Sciatic nerve (tissue), 2 donors: ENCODE measurements at regions not wholly inside any gene's neighbourhood (a gene's known extent, or its start where the extent isn't known, plus 50 kb on each side); places are given as distances from the start of the nearest gene placed in this dataset.
"Not testable (repeated sequence)": the region's sequence is repeated elsewhere in the genome, so short reads cannot be mapped to it uniquely, and the experiment has no call there.

Experiments
- ATAC-seq: fragments of 200-7000 bp; cut with Tn5 transposase; one replicate; pipeline ENCODE4 v1.9.1; 2020; ENCODE audit warnings: mild to moderate bottlenecking, moderate library complexity
- DNase-seq: peaks from one replicate; pipeline ENCODE4 v3.0.0-alpha.2; 2020; ENCODE audit warnings: low spot score
- intact Hi-C: fragments of 100-400 bp; cut with DNase I; formaldehyde crosslinking; loops from one replicate; pipeline ENCODE4 v1.14.2; 2022
- donor health status: DM: no; HTN: no; CAD: no.
- donor health status: DM: no; HTN: no; CAD: no.

- ATAC-seq (no peak), DNase-seq (no peak)
- intact Hi-C loops, result no loop called here
These were observed 125.0 kb upstream of the HAND1 start for GRCh38 chr5:154603011-154603410.

GRCh38 chr5:154601014-154601413 is 123.0 kb upstream of the HAND1 start:
- ATAC-seq (no peak), DNase-seq (no peak)
- intact Hi-C loops, result no loop called here

- no peak for DNase-seq
- intact Hi-C loops, result no loop called here
- no peak for ATAC-seq
These were observed 120.0 kb upstream of the HAND1 start for GRCh38 chr5:154598021-154598420.

DNA sequence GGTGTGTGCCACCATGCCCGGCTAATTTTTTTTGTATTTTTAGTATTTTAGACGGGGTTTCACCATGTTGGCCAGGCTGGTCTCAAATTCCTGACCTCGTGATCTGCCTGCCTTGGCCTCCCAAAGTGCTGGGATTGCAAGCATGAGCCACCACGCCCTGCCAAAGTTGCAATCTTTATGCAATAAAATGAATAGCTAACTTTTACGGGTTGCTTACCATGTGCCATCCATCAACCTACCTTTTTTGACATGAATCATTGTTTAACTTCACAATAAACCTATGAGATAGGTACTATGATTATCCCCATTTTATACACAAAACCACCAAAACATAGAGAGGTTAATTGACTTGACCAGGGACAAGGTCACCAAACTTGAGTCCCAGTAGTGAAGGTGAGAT is 118.8 kb upstream of the HAND1 start:
- intact Hi-C loops, ATAC-seq, DNase-seq: not testable (repeated sequence)

DNA sequence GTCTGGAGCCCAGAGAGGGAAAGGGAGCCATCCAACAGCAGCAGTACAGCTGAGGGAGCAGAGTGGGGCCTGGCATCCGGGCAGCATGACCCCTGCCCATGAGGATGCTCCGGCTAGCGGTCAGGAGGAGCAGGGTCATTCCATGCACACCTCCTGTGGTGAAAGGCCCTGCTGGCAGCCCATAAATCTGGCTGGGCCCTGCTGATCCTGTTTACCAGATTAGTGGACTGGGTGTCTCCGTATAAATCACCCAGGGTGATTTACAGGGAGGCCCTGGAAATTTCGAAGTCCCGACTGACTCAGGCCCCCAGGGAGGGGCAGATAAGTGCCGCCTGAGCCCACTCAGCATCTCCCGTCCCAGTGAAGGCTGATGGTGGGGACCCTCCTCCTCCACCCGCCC is 117.6 kb upstream of the HAND1 start:
- ATAC-seq (no peak), DNase-seq (no peak)
- intact Hi-C loops, result no loop called here

DNA sequence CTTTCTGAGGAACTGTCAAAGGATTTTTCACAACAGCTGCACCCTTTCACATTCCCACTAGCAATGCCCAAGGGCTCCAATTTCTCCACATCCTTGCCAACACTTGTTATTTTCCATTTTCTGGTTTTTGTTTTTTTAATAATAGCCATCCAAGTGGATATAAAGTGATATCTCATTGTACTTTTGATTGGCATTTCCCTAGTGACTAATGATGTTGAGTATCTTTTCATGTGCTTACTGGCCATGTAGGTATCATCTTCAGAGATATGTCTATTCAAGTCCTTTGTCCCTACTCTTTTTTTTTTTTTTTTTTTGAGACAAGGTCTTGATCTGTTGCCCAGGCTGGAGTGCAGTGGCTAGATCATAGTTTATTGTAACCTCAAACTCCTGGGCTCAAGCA is 115.8 kb upstream of the HAND1 start:
- DNase-seq, result no peak
- no peak for ATAC-seq
- intact Hi-C loops, result no loop called here

DNA sequence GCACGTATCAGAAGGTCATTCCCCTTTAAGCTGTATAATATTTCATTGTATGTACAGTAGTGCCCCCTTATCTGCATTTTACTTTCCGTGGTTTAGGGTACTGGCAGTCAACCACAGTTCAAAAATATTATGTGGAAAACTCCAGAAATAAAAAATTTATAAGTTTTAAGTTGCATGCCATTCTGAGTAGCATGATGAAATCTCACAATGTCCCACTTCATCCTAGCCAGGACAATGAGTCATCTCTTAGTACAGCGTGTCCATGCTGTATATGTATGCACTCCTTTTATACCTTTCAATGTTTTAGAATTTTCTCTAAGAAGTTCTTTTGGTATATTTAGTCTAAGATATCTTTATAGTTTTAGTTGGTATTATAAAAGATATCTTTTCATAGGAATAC is 115.0 kb upstream of the HAND1 start:
- no peak for ATAC-seq
- intact Hi-C loops, result no loop called here

DNA sequence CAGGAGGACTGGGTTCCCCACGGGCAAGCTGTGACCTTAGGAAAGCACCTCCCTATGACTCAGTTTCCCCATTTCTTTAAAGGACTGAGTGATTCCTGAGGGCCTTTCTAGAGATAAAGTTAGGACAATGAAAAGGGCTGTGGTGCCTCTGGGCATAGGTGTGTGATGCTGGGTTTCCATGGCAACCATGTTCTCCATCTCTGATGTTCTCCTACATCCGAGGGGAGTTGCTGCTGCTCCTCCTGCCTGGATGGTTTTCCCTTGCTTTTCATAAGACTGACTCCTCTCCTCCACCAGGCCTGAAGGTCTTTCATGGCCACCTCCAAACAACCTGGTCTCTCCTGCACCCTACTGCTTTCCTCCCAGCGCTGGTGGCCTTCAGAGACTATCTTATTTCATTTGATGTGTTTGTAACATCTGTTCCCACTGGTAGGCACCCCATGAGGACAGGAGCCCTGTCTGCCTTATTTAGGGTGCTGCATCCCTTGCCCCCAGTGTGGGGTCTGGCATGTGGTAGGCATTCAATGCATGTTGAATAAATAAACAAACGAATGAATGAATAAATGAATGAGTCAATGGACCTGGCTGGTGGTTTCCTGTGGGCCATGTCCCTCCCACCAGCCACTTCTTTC is 112.2 kb upstream of the HAND1 start:
- DNase-seq (no peak), ATAC-seq (no peak)
- intact Hi-C loops, result no loop called here

More for the DNA sequence above, 115.0 kb upstream of the HAND1 start:
- no peak for DNase-seq

- intact Hi-C loops, result no loop called here
- no peak for DNase-seq
These were observed 111.5 kb upstream of the HAND1 start for GRCh38 chr5:154589511-154589910.

GRCh38 chr5:154588833-154589425 is 110.9 kb upstream of the HAND1 start:
- ATAC-seq, intact Hi-C loops: not testable (repeated sequence)

More at GRCh38 chr5:154589511-154589910, 111.5 kb upstream of the HAND1 start:
- ATAC-seq, result no peak

DNA sequence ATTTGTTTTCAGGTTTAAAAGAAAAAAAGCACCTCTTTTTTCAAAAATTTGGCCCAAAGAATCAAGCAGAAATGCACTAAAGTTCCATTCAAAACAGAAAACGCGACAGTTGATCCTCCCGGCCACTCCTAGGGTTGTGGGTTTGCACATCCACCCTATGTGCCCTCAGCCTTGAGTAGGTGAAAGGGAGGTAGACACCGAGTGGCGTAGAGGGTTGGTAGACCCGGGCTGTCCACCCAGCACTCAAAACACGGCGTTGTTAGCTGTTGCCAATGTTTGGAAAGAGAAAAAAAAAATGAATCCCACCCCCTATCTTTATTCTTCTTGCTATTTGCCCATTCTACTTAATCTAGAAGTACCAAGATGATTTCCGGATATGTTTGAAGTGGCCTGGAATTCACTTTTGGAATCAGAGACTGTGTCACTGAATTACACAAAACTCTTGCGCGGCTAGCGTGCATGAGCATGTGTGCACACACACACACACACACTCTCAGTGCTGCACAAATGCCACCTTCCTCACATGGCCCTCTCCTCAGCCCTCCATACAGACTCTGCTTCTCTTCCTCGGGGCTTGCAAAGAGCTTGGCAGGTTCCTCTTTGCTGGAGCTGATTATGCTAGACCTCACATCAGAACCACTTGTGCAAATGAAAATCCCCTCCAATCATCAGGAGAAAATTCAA is 110.2 kb upstream of the HAND1 start:
- intact Hi-C loops, result no loop called here
- DNase-seq (no peak), ATAC-seq (no peak)

More at GRCh38 chr5:154588833-154589425, 110.9 kb upstream of the HAND1 start:
- DNase-seq, result not testable (repeated sequence)

DNA sequence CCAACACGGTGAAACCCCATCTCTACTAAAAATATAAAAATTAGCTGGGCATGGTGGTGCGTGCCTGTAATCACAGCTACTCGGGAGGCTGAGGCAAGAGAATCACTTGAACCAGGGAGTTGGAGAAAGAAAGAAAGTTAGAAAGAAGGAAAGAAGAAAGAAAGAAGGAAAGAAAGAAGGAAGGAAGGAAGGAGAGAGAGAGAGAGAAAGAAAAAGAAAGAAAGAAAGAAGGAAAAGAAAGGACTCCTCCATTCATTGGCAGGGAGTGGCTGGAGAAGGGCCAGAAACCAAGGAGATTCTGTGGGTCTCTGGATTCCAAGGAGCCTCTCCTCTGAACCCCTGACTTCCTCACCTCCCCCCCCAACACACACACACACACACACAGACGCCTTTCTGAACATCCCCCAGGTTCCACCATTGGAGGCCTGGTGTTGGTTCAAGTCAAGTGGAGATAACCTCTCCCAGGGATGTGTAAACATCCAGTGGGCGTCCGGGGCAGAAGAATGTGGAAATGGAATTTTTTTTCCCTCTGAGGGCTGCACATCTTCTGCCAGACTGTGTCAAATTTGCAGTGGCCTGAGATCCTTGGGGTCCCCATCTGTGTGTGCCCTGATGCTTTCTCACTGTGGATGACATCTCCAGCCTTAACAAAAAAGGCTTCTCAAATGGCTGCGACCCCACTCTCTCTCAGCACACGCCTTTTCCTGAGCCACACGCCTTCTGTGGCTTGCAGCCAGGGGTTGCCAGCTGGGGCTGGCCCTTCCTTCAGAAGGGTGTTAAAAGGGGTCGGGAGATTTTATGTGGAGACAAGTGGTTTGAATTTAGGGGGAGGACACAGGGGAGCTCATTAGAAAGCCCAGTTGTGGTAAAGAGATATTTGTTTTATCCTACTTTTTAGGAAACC is 109.3 kb upstream of the HAND1 start:
- DNase-seq (no peak), ATAC-seq (no peak)
- intact Hi-C loops, result no loop called here

DNA sequence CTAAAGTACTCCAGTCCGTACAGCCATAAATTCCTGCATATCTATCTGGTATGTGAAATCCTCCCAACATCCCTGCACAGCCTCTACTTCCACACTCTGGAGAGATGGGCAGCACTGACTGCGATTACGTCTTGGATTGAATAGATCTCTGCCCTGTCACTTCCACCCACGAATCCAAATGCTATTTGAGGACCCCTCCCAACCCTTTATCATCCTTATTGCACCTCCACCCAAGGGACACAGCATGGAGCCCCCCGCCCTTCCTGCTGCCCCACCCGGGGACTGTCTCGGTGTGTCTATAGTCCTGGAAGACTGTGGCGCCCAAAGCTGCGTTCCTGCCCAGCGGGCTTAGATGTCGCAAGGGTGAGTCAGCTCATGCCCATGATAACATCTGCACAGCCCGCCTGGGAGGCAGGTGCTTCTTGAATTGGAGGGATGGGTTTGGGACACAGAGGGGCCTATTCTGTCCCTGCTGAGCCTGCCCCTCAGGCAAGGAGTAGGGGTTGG is 105.7 kb upstream of the HAND1 start:
- intact Hi-C loops, result no loop called here
- DNase-seq (no peak), ATAC-seq (no peak)

GRCh38 chr5:154580422-154580821 is 102.4 kb upstream of the HAND1 start:
- DNase-seq (no peak), ATAC-seq (no peak)
- intact Hi-C loops, result no loop called here

GRCh38 chr5:154577416-154577815 is 99.4 kb upstream of the HAND1 start:
- intact Hi-C loops, result no loop called here
- ATAC-seq, result no peak
- DNase-seq, result no peak

GRCh38 chr5:154576429-154576806 is 98.4 kb upstream of the HAND1 start:
- ATAC-seq (no peak), DNase-seq (no peak)
- intact Hi-C loops, result no loop called here

DNA sequence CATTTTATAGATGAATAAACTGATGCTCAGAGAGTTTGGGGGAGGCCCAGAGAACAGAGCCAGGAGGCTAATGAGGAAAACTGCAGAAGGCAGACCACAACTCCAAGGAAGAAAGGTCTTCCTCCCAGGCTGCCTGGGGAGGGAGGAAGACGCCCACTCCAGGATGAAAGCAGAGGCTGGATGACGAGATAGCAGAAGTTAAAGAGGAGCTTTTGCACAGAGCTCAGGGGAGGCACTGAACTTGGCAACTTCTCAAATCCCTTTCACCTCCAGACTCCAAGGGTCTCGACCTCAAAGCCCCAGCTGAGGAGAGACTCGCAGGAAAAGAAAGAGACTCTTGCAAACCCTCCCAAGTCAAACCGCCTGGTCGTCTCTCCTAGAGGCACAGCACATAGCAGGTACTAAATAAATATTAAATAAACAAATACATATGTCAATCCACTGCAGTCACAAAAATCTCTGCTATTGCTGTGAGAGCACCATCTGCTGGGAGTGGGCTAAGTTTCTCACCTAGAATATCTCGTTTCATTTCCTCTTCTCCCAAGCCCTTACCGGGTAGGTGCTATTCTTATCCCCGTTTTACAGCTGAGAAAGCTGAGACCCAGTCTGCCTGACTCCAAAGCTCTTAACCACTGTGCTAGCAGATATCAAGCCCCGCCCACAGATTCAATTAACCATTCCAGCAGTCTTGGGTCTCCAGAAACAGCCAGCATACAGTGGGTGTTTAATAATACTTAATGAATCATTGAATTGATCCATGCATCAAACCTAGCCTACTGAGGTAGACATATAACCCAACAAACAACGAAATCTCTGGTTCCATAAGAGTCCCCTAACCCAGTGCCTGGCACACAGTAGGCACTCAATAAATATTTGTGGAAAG is 97.8 kb upstream of the HAND1 start:
- intact Hi-C loops, result no loop called here
- ATAC-seq, result no peak
- no peak for DNase-seq

DNA sequence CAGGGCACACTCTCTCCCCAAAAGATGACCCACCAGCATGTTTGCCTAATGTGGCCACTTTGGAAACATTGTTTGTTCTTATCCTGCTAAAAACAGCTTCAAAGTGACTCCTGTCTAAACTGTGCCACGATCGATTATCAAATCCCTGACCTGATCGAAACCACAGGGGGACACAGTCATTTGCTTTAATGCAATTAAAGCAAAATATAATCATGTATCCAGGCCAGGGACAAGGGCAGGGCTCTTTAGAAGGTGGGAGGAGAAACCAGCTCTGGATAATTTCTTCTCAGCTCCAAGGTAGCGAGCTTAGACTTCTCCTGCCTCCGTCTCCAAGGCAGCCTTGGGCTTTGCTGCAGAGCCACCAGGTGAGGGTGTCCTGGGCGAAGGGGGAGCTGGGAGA is 95.0 kb upstream of the HAND1 start:
- DNase-seq, result no peak
- ATAC-seq, result no peak
- intact Hi-C loops, result no loop called here
